Fibroblast of villous mesenchyme (primary cell): ENCODE measurements at regions not wholly inside any gene's neighbourhood (a gene's known extent, or its start where the extent isn't known, plus 50 kb on each side); places are given as distances from the start of the nearest gene placed in this dataset.

Source experiments
- DNase-seq: peaks from one replicate; pipeline ENCODE4 v3.0.0-alpha.2; 2010; ENCODE audit warnings: low read depth
- H3K4me3 ChIP-seq: 2 replicates; pipeline ENCODE4 v1.5.1; 2011; ENCODE audit warnings: low read depth, mild to moderate bottlenecking, low read length
- CTCF ChIP-seq: IDR thresholded peaks from 2 replicates; pipeline ENCODE4 v1.5.1; 2012; ENCODE audit warnings: low read depth, mild to moderate bottlenecking, low read length; ENCODE audit not compliant: insufficient read depth

GRCh38 chr14:26930576-26930975, 332.7 kb upstream of the NOVA1 start:
- no peak for TF ChIP-seq CTCF
- DNase-seq, result peak; percentile 56
- no peak overlapping the region for H3K4me3 ChIP-seq

GRCh38 chr14:26932606-26933005, 334.8 kb upstream of the NOVA1 start:
- no peak for DNase-seq
- no peak overlapping the region for H3K4me3 ChIP-seq
- no peak for TF ChIP-seq CTCF

- no peak overlapping the region for H3K4me3 ChIP-seq
- no peak for TF ChIP-seq CTCF
These were observed 335.6 kb upstream of the NOVA1 start for GRCh38 chr14:26933431-26933830.

GRCh38 chr14:26934151-26934550, 336.3 kb upstream of the NOVA1 start:
- DNase-seq, result no peak
- no peak overlapping the region for H3K4me3 ChIP-seq
- no peak for TF ChIP-seq CTCF

More at GRCh38 chr14:26933431-26933830, 335.6 kb upstream of the NOVA1 start:
- DNase-seq, result no peak

GRCh38 chr14:26935733-26936132, 337.9 kb upstream of the NOVA1 start:
- no peak for DNase-seq
- no peak for TF ChIP-seq CTCF
- H3K4me3 ChIP-seq, result no peak overlapping the region

- H3K4me3 ChIP-seq, result no peak overlapping the region
- no peak for TF ChIP-seq CTCF
- no peak for DNase-seq
These were observed 340.2 kb upstream of the NOVA1 start for GRCh38 chr14:26938054-26938453.

- no peak for TF ChIP-seq CTCF
These were observed 341.9 kb upstream of the NOVA1 start for GRCh38 chr14:26939755-26940154.

More at GRCh38 chr14:26939755-26940154, 341.9 kb upstream of the NOVA1 start:
- DNase-seq, result no peak
- H3K4me3 ChIP-seq, result no peak overlapping the region
